B cell (primary cell): ENCODE measurements at regions not wholly inside any gene's neighbourhood (a gene's known extent, or its start where the extent isn't known, plus 50 kb on each side); places are given as distances from the start of the nearest gene placed in this dataset.

Experiments used
- ATAC-seq: fragments of 200-7000 bp; cut with Tn5 transposase; one replicate; pipeline ENCODE4 v1.10.0; 2021; ENCODE audit warnings: low read depth, mild to moderate bottlenecking, moderate number of reproducible peaks, moderate library complexity
- CTCF ChIA-PET: fragments of 350-600 bp; sonication (Branson Sonifier 250); formaldehyde crosslinking; loops from one replicate; lab custom pipeline; 2021; ENCODE audit warnings: antibody characterized with exemption, inconsistent platforms; lab: Charles Lee
- POLR2A ChIA-PET: fragments of 350-600 bp; sonication (Branson Sonifier 250); formaldehyde crosslinking; loops from one replicate; lab custom pipeline; 2021; ENCODE audit warnings: antibody characterized with exemption; lab: Charles Lee
- DNase-seq: peaks from one replicate; pipeline ENCODE4 v3.0.0; 2013
- H2AFZ ChIP-seq: 2 replicates; pipeline ENCODE4 v1.6.1; 2012; ENCODE audit warnings: mild to moderate bottlenecking, low read depth, low read length; ENCODE audit not compliant: insufficient read depth, poor library complexity, severe bottlenecking
- H3K27ac ChIP-seq, 2 donors: 1 replicate in 1 of 2; 2 replicates in 1 of 2; pipeline ENCODE4 v1.5.1; 2012 to 2013; ENCODE audit warnings: low read length in 2 of 2, mild to moderate bottlenecking in 2 of 2, moderate library complexity in 1 of 2
- H3K27me3 ChIP-seq, 4 experiments: fragments of 200-600 bp in 1 of 4; sonication (generic) in 1 of 4; replicated peaks in 1 of 4; 1 replicate in 2 of 4; 2 replicates in 2 of 4; pipeline versions ENCODE4 v1.6.1 to v1.7.0; 2013 to 2016; ENCODE audit warnings: low read length in 3 of 4, mild to moderate bottlenecking in 2 of 4, mixed read lengths in 1 of 4, moderate library complexity in 1 of 4; ENCODE audit not compliant: insufficient read depth in 4 of 4, control insufficient read depth in 3 of 4; ENCODE audit errors: control extremely low read depth in 1 of 4
- H3K36me3 ChIP-seq, 2 experiments: replicated peaks in 1 of 2; 1 replicate in 1 of 2; 2 replicates in 1 of 2; pipeline versions ENCODE4 v1.6.1 to v1.7.1; 2013; ENCODE audit warnings: low read length in 1 of 2; ENCODE audit not compliant: insufficient read depth in 2 of 2, control insufficient read depth in 1 of 2; ENCODE audit errors: control extremely low read depth in 1 of 2, extremely low read depth in 1 of 2
- H3K4me1 ChIP-seq, 2 donors: fragments of 200-600 bp in 1 of 2; sonication (generic) in 1 of 2; 1 replicate in 1 of 2; 2 replicates in 1 of 2; pipeline versions ENCODE4 v1.5.1 to v1.6.1; 2013 to 2017; ENCODE audit warnings: low read length in 2 of 2; ENCODE audit not compliant: control insufficient read depth in 2 of 2, insufficient read depth in 2 of 2
- H3K4me2 ChIP-seq: replicated peaks from 2 replicates; pipeline ENCODE3; 2012; ENCODE audit warnings: mild to moderate bottlenecking, low read depth, low read length; ENCODE audit not compliant: poor library complexity, severe bottlenecking
- H3K4me3 ChIP-seq, 5 experiments: fragments of 200-600 bp in 1 of 5; sonication (generic) in 1 of 5; 1 replicate in 3 of 5; 2 replicates in 2 of 5; pipeline versions ENCODE4 v1.5.1 to v1.7.0; 2011 to 2016; ENCODE audit warnings: low read length in 4 of 5, mild to moderate bottlenecking in 4 of 5, low read depth in 2 of 5, control low read depth in 1 of 5, moderate library complexity in 1 of 5; ENCODE audit not compliant: insufficient read depth in 1 of 5; ENCODE audit errors: control extremely low read depth in 1 of 5, extremely low read depth in 1 of 5
- H3K79me2 ChIP-seq: fragments of 200-600 bp; sonication (generic); one replicate; pipeline ENCODE4 v1.6.0; 2016; ENCODE audit warnings: low read length; ENCODE audit not compliant: control insufficient read depth, insufficient read depth
- H3K9ac ChIP-seq: fragments of 200-600 bp; sonication (generic); 2 replicates; pipeline ENCODE4 v1.6.1; 2017; ENCODE audit warnings: mild to moderate bottlenecking, low read length, moderate library complexity
- H3K9me3 ChIP-seq, 3 donors: one replicate each; pipeline versions ENCODE4 v1.6.1 to v1.7.1; 2013; ENCODE audit warnings: low read length in 2 of 3; ENCODE audit not compliant: control insufficient read depth in 2 of 3, insufficient read depth in 1 of 3; ENCODE audit errors: control extremely low read depth in 1 of 3
- H4K20me1 ChIP-seq: 2 replicates; pipeline ENCODE4 v1.6.0; 2012; ENCODE audit warnings: mild to moderate bottlenecking, low read length; ENCODE audit not compliant: insufficient read depth, control insufficient read depth, poor library complexity, severe bottlenecking
- H3K27ac Mint-ChIP-seq: one replicate; pipeline ENCODE4 v1.8.0; 2021; ENCODE audit warnings: mixed read lengths
- H3K27me3 Mint-ChIP-seq: one replicate; pipeline ENCODE4 v1.8.0; 2021; ENCODE audit warnings: mixed read lengths
- H3K4me1 Mint-ChIP-seq: one replicate; pipeline ENCODE4 v1.8.0; 2021; ENCODE audit warnings: mixed read lengths
- H3K4me3 Mint-ChIP-seq: one replicate; pipeline ENCODE4 v1.8.0; 2021; ENCODE audit warnings: mixed read lengths
- H3K9me3 Mint-ChIP-seq: one replicate; pipeline ENCODE4 v1.8.0; 2022; ENCODE audit warnings: mixed read lengths; ENCODE audit not compliant: insufficient read depth
- CTCF ChIP-seq: fragments of 200-600 bp; IDR thresholded peaks from one replicate; pipeline ENCODE4 v1.8.0; 2022; ENCODE audit warnings: antibody characterized with exemption, mild to moderate bottlenecking
- EZH2 ChIP-seq: IDR thresholded peaks from 2 replicates; pipeline ENCODE4 v1.6.1; 2012; ENCODE audit warnings: borderline replicate concordance, low read depth, mild to moderate bottlenecking, moderate library complexity, low read length; ENCODE audit not compliant: insufficient read depth, poor library complexity, severe bottlenecking
- WGBS: methylation state at CpG from one replicate; pipeline ENCODE4 v1.1.5; 2013; ENCODE audit warnings: missing lambda C conversion rate; ENCODE audit not compliant: insufficient coverage; 5-methylcytosine and 5-hydroxymethylcytosine counted together
- intact Hi-C: fragments of 100-400 bp; cut with micrococcal nuclease; formaldehyde crosslinking; loops from one replicate; pipeline ENCODE4 v1.10.0; 2022

- intact Hi-C loops, result no loop called here
- ChIA-PET POLR2A (no interaction called here), CTCF (no interaction called here)
- Mint-ChIP-seq H3K4me3 (no peak overlapping the region), H3K9me3 (no peaks in the 10 kb centered on the region), H3K27me3 (no peaks in the 10 kb centered on the region), H3K27ac (no peak overlapping the region), H3K4me1 (no peaks in the 10 kb centered on the region)
- Histone ChIP-seq H3K27me3 (no peaks in the 10 kb centered on the region), H3K27ac (no peak overlapping the region), H3K79me2 (no peaks in the 10 kb centered on the region), H3K4me3 (no peak overlapping the region), H3K4me1 (no peaks in the 10 kb centered on the region), H2AFZ (no peak overlapping the region), H3K4me2 (no peak overlapping the region), H3K9ac (no peak overlapping the region), H3K36me3 (no peaks in the 10 kb centered on the region), H4K20me1 (no peaks in the 10 kb centered on the region), H3K9me3 (peaks cover 0 to 3% (median 0%) of the 10 kb centered on the region in 3 donors)
- no peak for TF ChIP-seq EZH2
- TF ChIP-seq CTCF, result no peak
- DNase-seq (no peak), ATAC-seq (no peak)
- 80% methylated on average over 1 of the region's 1 CpG for WGBS
These were observed 393.8 kb downstream of the AASDHPPT start for GRCh38 chr11:106471276-106471675.

DNA sequence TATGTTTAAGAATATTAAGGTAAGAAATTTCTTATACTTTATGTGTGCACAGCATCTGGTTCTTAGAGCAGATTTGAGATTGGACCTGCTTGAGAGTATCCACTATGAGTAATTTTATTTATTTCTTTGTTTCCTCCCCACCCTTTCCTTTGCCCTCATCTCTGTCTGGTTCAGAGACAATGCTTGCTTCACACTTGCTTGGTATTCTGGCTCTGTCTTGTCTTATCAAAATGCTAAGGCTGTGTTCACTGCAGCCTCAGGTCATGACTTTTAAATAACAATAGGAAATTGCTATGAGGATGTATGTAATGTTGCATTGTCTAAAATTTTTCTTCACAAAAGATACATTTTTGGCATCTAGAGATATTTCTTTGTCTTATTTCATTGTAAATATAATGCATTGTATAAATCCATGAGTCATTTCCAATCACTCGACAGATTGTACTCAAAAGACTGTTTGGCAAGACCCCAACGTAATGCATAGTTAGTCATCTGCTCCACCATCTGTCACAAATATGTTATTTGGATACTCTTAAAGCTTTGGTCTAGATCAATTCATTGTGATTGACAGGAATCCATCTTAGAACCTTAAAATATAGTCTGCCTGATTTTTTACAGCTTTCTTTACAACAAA, 395.7 kb downstream of the AASDHPPT start:
- H3K27ac Mint-ChIP-seq, result no peak overlapping the region
- ChIA-PET CTCF (no interaction called here), POLR2A (no interaction called here)
- no peaks in the 10 kb centered on the region for H3K27me3 ChIP-seq
- H3K79me2 ChIP-seq, result no peaks in the 10 kb centered on the region
- no peaks in the 10 kb centered on the region for H4K20me1 ChIP-seq
- H3K27ac ChIP-seq, result no peak overlapping the region
- no peaks in the 10 kb centered on the region for H3K27me3 Mint-ChIP-seq
- no peaks in the 10 kb centered on the region for H3K36me3 ChIP-seq
- no peaks in the 10 kb centered on the region for H3K4me1 ChIP-seq
- H3K9ac ChIP-seq, result no peak overlapping the region
- intact Hi-C loops, result no loop called here
- no peak overlapping the region for H2AFZ ChIP-seq
- H3K9me3 ChIP-seq, result peaks cover 0 to 3% (median 0%) of the 10 kb centered on the region in 3 donors
- H3K4me2 ChIP-seq, result no peak overlapping the region
- DNase-seq (no peak), ATAC-seq (no peak)
- no peaks in the 10 kb centered on the region for H3K4me1 Mint-ChIP-seq
- no peak overlapping the region for H3K4me3 ChIP-seq
- TF ChIP-seq CTCF (no peak), EZH2 (no peak)
- H3K9me3 Mint-ChIP-seq, result no peaks in the 10 kb centered on the region
- H3K4me3 Mint-ChIP-seq, result no peak overlapping the region
- WGBS, result no CpG with 5 or more reads among the region's 2 CpGs
